WI38 (cell line): ENCODE measurements at regions not wholly inside any gene's neighbourhood (a gene's known extent, or its start where the extent isn't known, plus 50 kb on each side); places are given as distances from the start of the nearest gene placed in this dataset.

Experiments
- H3K4me3 ChIP-seq: 2 replicates; pipeline ENCODE4 v1.5.1; 2011; ENCODE audit warnings: low read depth, mild to moderate bottlenecking, control low read depth, low read length
- TF ChIP-seq, protein P1 (sequence below): IDR thresholded peaks from 2 replicates; pipeline ENCODE4 v1.5.1; 2012; ENCODE audit warnings: low read depth, mild to moderate bottlenecking, control low read depth, low read length

DNA sequence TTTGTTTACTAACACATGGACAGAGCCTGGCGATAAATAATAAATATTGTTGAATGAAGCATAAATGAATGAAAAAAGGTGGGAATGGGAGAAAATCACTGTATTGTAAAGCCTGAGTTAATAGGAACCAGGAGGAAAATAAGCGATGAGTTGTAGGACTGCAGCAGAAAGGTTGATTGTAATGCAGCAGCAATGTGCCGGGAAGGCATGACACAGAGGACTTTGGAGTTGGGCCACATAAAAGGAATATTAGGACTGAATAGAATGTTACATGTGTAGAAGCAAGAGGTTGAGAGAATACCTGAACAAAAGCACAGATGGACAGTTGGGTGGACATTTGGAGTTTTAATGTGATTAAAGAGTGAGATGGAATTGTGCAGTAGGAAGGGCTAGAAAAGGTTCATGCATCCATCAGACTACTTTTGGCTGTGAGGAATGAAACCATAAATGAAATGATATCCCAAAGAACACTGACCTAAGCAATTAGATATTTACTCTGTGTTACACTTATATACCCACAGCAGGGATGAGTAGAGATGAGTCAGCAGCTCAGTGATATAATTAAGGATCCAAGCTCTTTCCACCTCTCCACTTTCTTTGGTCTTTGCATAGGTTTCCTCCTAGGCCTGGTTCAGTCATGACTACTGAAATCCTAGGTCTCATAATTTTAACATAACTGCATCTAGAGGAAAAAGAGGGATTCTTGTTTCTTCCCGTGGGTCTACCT, 55.4 kb downstream of the CCER1 start:
- H3K4me3 ChIP-seq = no peak overlapping the region
- TF ChIP-seq, protein P1, sequence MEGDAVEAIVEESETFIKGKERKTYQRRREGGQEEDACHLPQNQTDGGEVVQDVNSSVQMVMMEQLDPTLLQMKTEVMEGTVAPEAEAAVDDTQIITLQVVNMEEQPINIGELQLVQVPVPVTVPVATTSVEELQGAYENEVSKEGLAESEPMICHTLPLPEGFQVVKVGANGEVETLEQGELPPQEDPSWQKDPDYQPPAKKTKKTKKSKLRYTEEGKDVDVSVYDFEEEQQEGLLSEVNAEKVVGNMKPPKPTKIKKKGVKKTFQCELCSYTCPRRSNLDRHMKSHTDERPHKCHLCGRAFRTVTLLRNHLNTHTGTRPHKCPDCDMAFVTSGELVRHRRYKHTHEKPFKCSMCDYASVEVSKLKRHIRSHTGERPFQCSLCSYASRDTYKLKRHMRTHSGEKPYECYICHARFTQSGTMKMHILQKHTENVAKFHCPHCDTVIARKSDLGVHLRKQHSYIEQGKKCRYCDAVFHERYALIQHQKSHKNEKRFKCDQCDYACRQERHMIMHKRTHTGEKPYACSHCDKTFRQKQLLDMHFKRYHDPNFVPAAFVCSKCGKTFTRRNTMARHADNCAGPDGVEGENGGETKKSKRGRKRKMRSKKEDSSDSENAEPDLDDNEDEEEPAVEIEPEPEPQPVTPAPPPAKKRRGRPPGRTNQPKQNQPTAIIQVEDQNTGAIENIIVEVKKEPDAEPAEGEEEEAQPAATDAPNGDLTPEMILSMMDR = no peak

DNA sequence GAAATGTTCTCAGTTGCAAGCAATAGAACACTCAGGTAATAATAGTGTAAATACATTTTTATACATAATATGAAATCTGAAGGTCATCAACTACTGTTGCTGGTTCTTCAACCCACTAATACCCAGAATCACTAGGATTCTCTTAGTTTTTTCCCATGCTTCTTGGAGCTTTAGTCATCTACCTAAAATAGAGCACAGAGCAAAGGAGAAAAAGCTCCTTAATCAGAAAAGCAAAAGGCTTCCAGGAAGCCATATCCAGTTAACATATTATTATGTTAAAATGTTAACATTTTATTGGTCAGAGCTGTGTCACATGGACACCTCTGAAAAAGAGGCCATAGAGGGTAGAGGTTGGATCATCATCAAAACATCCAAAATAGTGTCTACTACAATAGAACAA, 57.0 kb downstream of the CCER1 start:
- TF ChIP-seq, protein P1 = no peak
- no peak overlapping the region for H3K4me3 ChIP-seq

DNA sequence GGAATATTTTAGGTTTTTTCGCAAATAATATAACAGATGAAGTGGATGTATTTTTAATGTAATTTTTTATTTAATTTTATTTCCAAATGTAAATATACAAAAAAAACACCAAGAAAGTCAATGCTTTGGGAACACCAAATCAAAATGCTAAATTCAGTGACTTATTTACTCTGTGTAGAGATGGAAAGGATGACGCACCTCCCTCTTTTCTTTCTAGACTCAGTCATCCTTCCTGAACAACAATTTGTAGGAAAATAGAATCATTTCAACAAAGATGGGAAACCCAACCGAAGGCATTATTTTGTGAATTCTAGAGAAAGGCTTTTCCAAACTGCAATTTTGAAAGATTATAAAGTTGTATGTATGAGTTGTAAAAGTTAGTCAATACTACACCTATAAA, 57.7 kb downstream of the CCER1 start:
- TF ChIP-seq, protein P1 = no peak

DNA sequence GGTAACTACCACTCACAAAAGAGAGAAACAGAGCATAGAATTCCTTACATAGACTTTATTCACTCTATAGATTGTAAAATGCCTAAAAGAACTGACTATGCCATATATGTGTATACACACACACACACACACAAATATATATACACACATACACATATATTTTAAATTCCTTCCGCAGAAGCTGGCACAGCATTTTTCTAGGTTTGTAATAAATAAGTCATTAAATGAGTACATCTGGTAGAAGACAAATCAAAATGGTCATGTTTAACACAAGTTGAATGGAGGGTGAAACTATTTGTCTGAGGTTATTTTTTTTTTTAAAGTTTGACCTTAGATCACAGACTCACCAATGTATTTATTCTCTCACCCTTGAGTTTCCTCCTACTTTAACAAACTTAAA, 58.2 kb downstream of the CCER1 start:
- TF ChIP-seq, protein P1 = no peak
- H3K4me3 ChIP-seq = no peak overlapping the region

More for the DNA sequence above, 57.7 kb downstream of the CCER1 start:
- no peak overlapping the region for H3K4me3 ChIP-seq

DNA sequence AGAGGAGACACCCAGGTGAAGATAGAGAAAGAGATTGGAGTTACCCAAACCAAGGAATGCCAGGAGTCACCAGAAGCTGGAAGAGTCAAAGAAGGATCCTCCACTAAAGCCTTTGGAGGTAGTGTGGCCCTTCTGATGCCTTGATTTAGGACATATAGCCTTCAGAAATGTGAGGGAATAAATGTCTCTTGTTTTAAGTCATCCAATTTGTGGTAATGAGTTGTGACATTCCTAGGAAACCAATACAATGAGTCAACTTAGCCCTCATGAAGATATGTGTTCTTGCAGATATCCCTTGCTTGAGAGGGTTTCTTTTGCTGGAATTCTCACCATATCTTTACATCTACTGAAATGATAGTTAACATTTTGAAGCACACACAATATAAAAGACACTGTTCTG, 58.8 kb downstream of the CCER1 start:
- TF ChIP-seq, protein P1 = no peak
- H3K4me3 ChIP-seq = no peak overlapping the region

DNA sequence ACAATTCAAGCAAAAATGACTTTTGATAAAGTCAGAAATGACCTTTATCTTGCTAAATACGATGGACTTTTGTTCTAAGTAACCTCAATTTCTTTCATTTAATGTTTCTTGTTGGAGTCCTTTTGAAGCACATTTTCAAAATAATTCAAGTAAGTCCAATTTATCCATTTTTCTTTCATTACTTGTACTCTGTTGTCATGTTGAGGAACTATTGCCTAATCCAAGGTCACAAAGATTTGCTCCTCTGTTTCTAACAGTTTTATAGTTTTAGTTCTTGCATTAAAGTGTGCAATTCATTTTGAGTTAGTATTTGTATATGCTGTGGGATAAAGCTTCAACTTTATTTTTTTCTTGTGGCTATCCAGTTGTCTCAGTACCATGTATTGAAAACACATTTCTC, 66.7 kb downstream of the CCER1 start:
- TF ChIP-seq, protein P1 = no peak
- no peak overlapping the region for H3K4me3 ChIP-seq

DNA sequence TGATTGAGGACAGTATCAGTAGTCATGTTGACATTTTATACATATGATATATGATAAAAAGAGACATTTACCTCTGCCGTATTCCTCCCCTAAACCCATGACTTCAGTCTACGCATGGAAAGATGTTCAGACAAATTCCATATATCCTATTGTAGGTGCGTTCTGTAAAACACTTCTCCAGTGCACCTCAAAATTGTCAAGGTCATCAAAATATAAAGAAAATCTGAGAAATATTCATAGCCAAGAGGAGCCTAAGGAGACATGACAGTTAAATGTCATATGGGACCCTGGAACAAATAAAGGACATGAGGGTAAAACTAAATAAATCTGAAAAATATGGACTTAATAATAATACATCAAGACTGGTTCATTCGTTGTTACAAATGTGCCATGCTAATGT, 71.5 kb downstream of the CCER1 start:
- no peak overlapping the region for H3K4me3 ChIP-seq
- TF ChIP-seq, protein P1 = no peak
